ENCODE measurements at regions not wholly inside any gene's neighbourhood (a gene's known extent, or its start where the extent isn't known, plus 50 kb on each side); places are given as distances from the start of the nearest gene placed in this dataset.

DNA sequence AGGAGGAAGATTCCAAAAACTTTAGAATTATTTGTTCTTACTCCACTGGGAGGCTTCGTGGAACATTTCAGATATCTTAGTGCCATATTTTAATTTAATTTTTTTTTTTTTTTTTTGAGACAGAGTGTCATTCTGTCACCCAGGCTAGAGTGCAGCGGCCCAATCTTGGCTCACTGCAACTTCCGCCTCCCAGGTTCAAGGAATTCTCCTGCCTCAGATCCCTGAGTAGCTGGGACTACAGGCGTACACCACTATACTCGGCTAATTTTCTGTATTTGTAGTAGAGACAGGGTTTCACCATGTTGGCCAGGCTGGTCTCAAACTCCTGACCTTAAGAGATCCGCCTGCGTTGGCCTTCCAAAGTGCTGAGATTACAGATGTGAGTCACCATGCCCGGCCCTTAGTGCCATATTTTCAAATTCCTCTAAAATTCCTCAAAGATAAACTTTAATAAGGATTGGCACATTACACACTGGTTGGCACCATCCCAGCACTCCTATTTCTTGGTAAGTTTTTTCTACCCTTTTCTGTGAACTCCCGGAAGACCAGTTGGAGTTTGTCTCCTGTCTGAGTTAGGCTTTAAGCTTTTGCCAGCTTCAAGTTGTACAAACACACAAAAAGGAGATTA lies 693.7 kb downstream of the MCTP2 start:
- TF ChIP-seq, protein P1, sequence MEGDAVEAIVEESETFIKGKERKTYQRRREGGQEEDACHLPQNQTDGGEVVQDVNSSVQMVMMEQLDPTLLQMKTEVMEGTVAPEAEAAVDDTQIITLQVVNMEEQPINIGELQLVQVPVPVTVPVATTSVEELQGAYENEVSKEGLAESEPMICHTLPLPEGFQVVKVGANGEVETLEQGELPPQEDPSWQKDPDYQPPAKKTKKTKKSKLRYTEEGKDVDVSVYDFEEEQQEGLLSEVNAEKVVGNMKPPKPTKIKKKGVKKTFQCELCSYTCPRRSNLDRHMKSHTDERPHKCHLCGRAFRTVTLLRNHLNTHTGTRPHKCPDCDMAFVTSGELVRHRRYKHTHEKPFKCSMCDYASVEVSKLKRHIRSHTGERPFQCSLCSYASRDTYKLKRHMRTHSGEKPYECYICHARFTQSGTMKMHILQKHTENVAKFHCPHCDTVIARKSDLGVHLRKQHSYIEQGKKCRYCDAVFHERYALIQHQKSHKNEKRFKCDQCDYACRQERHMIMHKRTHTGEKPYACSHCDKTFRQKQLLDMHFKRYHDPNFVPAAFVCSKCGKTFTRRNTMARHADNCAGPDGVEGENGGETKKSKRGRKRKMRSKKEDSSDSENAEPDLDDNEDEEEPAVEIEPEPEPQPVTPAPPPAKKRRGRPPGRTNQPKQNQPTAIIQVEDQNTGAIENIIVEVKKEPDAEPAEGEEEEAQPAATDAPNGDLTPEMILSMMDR (conservative IDR thresholded peaks at IDR 0.05; ENCODE audit: low read length): no peak
- no peak for TF ChIP-seq EZH2phosphoT487 (IDR thresholded peaks at IDR 0.05; ENCODE audit: borderline replicate concordance)
